SKM-1 (cell line): ENCODE measurements at regions not wholly inside any gene's neighbourhood (a gene's known extent, or its start where the extent isn't known, plus 50 kb on each side); places are given as distances from the start of the nearest gene placed in this dataset.

Source experiments
- DNase-seq: peaks from one replicate; lab custom pipeline; 2025; ENCODE audit not compliant: unreplicated experiment; lab: John Stamatoyannopoulos, UW

GRCh38 chr3:107028086-107028485, 349.2 kb upstream of the CCDC54 start:
- DNase-seq: no peak

GRCh38 chr3:107028626-107029025, 348.6 kb upstream of the CCDC54 start:
- no peak for DNase-seq

GRCh38 chr3:107032111-107032510, 345.1 kb upstream of the CCDC54 start:
- DNase-seq: no peak

- DNase-seq: no peak
Measured at GRCh38 chr3:107034142-107034541, 343.1 kb upstream of the CCDC54 start.

- no peak for DNase-seq
Measured at GRCh38 chr3:107035176-107035575, 342.1 kb upstream of the CCDC54 start.

GRCh38 chr3:107044677-107045076, 332.6 kb upstream of the CCDC54 start:
- no peak for DNase-seq

GRCh38 chr3:107045791-107046190, 331.4 kb upstream of the CCDC54 start:
- DNase-seq: no peak

- no peak for DNase-seq
Measured at GRCh38 chr3:107055181-107055942, 321.9 kb upstream of the CCDC54 start.

- DNase-seq: no peak
Measured at GRCh38 chr3:107061466-107061865, 315.8 kb upstream of the CCDC54 start.

GRCh38 chr3:107062310-107062709, 314.9 kb upstream of the CCDC54 start:
- no peak for DNase-seq

GRCh38 chr3:107062787-107063186, 314.5 kb upstream of the CCDC54 start:
- DNase-seq: no peak

GRCh38 chr3:107063351-107063750, 313.9 kb upstream of the CCDC54 start:
- DNase-seq: no peak

GRCh38 chr3:107064405-107065060, 312.7 kb upstream of the CCDC54 start:
- peak; percentile 34 for DNase-seq

- DNase-seq: no peak
Measured at GRCh38 chr3:107065094-107065861, 312.0 kb upstream of the CCDC54 start.

GRCh38 chr3:107067421-107067820, 309.8 kb upstream of the CCDC54 start:
- no peak for DNase-seq

- no peak for DNase-seq
Measured at GRCh38 chr3:107068980-107069379, 308.3 kb upstream of the CCDC54 start.

- DNase-seq: no peak
Measured at GRCh38 chr3:107076946-107077345, 300.3 kb upstream of the CCDC54 start.

- DNase-seq: no peak
Measured at GRCh38 chr3:107077391-107077790, 299.8 kb upstream of the CCDC54 start.

- no peak for DNase-seq
Measured at GRCh38 chr3:107082527-107082926, 294.7 kb upstream of the CCDC54 start.

GRCh38 chr3:107085261-107085660, 292.0 kb upstream of the CCDC54 start:
- DNase-seq: no peak

- no peak for DNase-seq
Measured at GRCh38 chr3:107092121-107092520, 285.1 kb upstream of the CCDC54 start.

GRCh38 chr3:107098864-107099263, 278.4 kb upstream of the CCDC54 start:
- DNase-seq: no peak
